HEK293T (cell line): ENCODE measurements at regions not wholly inside any gene's neighbourhood (a gene's known extent, or its start where the extent isn't known, plus 50 kb on each side); places are given as distances from the start of the nearest gene placed in this dataset.

Experiments
- BHLHE40 ChIP-seq: fragments of 450-650 bp; IDR thresholded peaks from 2 replicates; pipeline ENCODE4 v1.6.1; 2016; ENCODE audit warnings: mild to moderate bottlenecking, moderate library complexity, borderline replicate concordance
- CTBP1 ChIP-seq: fragments of 450-650 bp; IDR thresholded peaks from 2 replicates; pipeline ENCODE4 v1.6.1; 2016; ENCODE audit warnings: borderline replicate concordance
- ELF4 ChIP-seq: fragments of 450-650 bp; IDR thresholded peaks from 2 replicates; pipeline ENCODE4 v1.6.1; 2017; ENCODE audit warnings: antibody characterized with exemption
- FOXA1 ChIP-seq: fragments of 450-650 bp; IDR thresholded peaks from 2 replicates; pipeline ENCODE4 v1.6.1; 2016; ENCODE audit warnings: mild to moderate bottlenecking
- FOXK2 ChIP-seq: fragments of 450-650 bp; IDR thresholded peaks from 2 replicates; pipeline ENCODE4 v1.6.1; 2016; ENCODE audit warnings: mild to moderate bottlenecking
- FOXM1 ChIP-seq: fragments of 450-650 bp; IDR thresholded peaks from 2 replicates; pipeline ENCODE4 v1.6.1; 2017; ENCODE audit warnings: mild to moderate bottlenecking, borderline replicate concordance
- L3MBTL2 ChIP-seq: fragments of 450-650 bp; conservative IDR thresholded peaks from 2 replicates; pipeline ENCODE4 v1.6.1; 2016; ENCODE audit warnings: mild to moderate bottlenecking
- PKNOX1 ChIP-seq: fragments of 450-650 bp; IDR thresholded peaks from 2 replicates; pipeline ENCODE4 v1.6.1; 2016
- SP1 ChIP-seq: fragments of 450-650 bp; IDR thresholded peaks from 2 replicates; pipeline ENCODE4 v1.6.1; 2017
- SUZ12 ChIP-seq: fragments of 450-650 bp; IDR thresholded peaks from 2 replicates; pipeline ENCODE4 v1.6.1; 2016; ENCODE audit warnings: mild to moderate bottlenecking
- TARDBP ChIP-seq: fragments of 450-650 bp; IDR thresholded peaks from 2 replicates; pipeline ENCODE4 v1.6.1; 2016

DNA sequence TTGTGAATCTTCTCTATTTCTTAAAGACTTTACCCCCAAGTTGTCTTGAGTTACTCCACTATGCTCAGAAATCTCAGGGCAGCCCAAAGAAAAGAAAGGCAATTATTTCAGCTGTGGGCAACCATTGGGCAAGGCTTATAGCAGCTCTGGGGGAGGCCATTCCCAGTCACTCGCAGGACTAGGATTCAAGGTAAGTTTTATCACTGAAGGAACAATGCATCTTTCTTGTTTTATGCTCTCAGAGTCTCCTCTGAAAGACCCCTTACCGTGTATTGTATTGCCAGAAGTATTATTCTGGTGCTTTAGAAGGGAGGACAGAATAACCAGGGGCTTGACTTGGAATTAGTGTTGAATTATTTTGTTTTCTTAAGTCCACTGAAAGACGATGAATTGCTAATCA, 586.3 kb upstream of the MAP3K7 start:
- TF ChIP-seq TARDBP: no peak
- no peak for TF ChIP-seq SUZ12
- no peak for TF ChIP-seq FOXK2
- TF ChIP-seq FOXA1: no peak
- no peak for TF ChIP-seq L3MBTL2
- no peak for TF ChIP-seq PKNOX1
- TF ChIP-seq ELF4: no peak
- TF ChIP-seq BHLHE40: no peak
- no peak for TF ChIP-seq FOXM1
- TF ChIP-seq CTBP1: no peak
- TF ChIP-seq SP1: no peak
